ENCODE measurements at regions not wholly inside any gene's neighbourhood (a gene's known extent, or its start where the extent isn't known, plus 50 kb on each side); places are given as distances from the start of the nearest gene placed in this dataset.

DNA sequence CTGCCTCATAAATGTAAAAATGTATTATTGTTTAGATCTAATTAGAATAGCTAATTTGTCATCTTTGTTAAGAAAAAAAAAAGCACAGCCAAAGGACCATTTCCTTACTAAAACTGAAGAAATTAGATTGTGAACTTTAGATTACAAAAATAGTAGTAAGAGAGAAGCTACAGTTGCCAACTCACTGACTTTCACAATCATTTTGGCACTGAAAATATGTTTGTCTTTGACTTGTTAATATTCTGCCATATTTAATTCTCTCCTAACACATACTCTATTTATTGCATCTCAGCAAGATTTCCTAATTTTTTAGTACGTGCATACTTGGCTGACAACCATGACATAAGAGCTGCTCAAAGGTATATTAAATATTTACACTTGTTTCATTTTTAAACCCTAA is 297.1 kb downstream of the TUSC1 start:
- no peak for FAIRE-seq
- Histone ChIP-seq H2AFZ (ENCODE audit: control insufficient read depth, low read length) (no peak overlapping the region), H3K36me3 (ENCODE audit: control insufficient read depth in 2 of 2, extremely low read depth in 1 of 2, insufficient read depth in 2 of 2, low read length in 2 of 2) (no peaks in the 10 kb centered on the region), H3K4me2 (ENCODE audit: control insufficient read depth, extremely low read depth, insufficient read depth, low read depth, low read length) (no peak overlapping the region), H3K9me1 (ENCODE audit: control insufficient read depth, extremely low read depth, insufficient read depth, low read length) (no peaks in the 10 kb centered on the region), H3K4me1 (ENCODE audit: control insufficient read depth, extremely low read depth, insufficient read depth, low read length) (no peaks in the 10 kb centered on the region), H3K27ac (ENCODE audit: control insufficient read depth, insufficient read depth, low read length) (no peak overlapping the region), H3K4me3 (ENCODE audit: control insufficient read depth in 2 of 3, extremely low read depth in 1 of 3, insufficient read depth in 2 of 3, low read depth in 1 of 3, low read length in 3 of 3) (no peak overlapping the region), H4K20me1 (ENCODE audit: control insufficient read depth, extremely low read depth, insufficient read depth, low read length) (no peaks in the 10 kb centered on the region), H3K9me3 (ENCODE audit: control insufficient read depth, low read depth, low read length) (no peaks in the 10 kb centered on the region), H3K27me3 (ENCODE audit: control insufficient read depth, extremely low read depth, insufficient read depth, low read length) (no peaks in the 10 kb centered on the region), H3K9ac (ENCODE audit: control insufficient read depth, extremely low read depth, insufficient read depth, low read length) (no peak overlapping the region), H3K79me2 (ENCODE audit: control insufficient read depth, insufficient read depth, low read length) (no peaks in the 10 kb centered on the region)
- dilution Hi-C loops (cut with MboI; ENCODE audit: extremely low pct_ligation_motif_present, low sequenced_read_pairs), result no loop called here
- TF ChIP-seq, protein P1, sequence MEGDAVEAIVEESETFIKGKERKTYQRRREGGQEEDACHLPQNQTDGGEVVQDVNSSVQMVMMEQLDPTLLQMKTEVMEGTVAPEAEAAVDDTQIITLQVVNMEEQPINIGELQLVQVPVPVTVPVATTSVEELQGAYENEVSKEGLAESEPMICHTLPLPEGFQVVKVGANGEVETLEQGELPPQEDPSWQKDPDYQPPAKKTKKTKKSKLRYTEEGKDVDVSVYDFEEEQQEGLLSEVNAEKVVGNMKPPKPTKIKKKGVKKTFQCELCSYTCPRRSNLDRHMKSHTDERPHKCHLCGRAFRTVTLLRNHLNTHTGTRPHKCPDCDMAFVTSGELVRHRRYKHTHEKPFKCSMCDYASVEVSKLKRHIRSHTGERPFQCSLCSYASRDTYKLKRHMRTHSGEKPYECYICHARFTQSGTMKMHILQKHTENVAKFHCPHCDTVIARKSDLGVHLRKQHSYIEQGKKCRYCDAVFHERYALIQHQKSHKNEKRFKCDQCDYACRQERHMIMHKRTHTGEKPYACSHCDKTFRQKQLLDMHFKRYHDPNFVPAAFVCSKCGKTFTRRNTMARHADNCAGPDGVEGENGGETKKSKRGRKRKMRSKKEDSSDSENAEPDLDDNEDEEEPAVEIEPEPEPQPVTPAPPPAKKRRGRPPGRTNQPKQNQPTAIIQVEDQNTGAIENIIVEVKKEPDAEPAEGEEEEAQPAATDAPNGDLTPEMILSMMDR (optimal IDR thresholded peaks at IDR 0.05 in 1 of 3, IDR thresholded peaks at IDR 0.05 in 1 of 3, conservative IDR thresholded peaks at IDR 0.05 in 1 of 3; ENCODE audit: extremely low read depth in 1 of 3, insufficient read depth in 2 of 3, low read length in 3 of 3), result no peak
- TF ChIP-seq EZH2 (IDR thresholded peaks at IDR 0.05; ENCODE audit: low read length), result no peak
- DNase-seq (ENCODE audit: low read depth, low spot score), result no peak

- TF ChIP-seq EZH2 (IDR thresholded peaks at IDR 0.05; ENCODE audit: low read length), result no peak
- TF ChIP-seq, protein P1 (optimal IDR thresholded peaks at IDR 0.05 in 1 of 3, IDR thresholded peaks at IDR 0.05 in 1 of 3, conservative IDR thresholded peaks at IDR 0.05 in 1 of 3; ENCODE audit: extremely low read depth in 1 of 3, insufficient read depth in 2 of 3, low read length in 3 of 3), result no peak
These were observed 301.2 kb downstream of the TUSC1 start for GRCh38 chr9:25377039-25377438.

More at GRCh38 chr9:25377039-25377438, 301.2 kb downstream of the TUSC1 start:
- Histone ChIP-seq H2AFZ (ENCODE audit: control insufficient read depth, low read length) (no peak overlapping the region), H3K4me2 (ENCODE audit: control insufficient read depth, extremely low read depth, insufficient read depth, low read depth, low read length) (no peak overlapping the region), H3K27ac (ENCODE audit: control insufficient read depth, insufficient read depth, low read length) (no peak overlapping the region), H3K4me3 (ENCODE audit: control insufficient read depth in 2 of 3, extremely low read depth in 1 of 3, insufficient read depth in 2 of 3, low read depth in 1 of 3, low read length in 3 of 3) (no peak overlapping the region), H3K9me1 (ENCODE audit: control insufficient read depth, extremely low read depth, insufficient read depth, low read length) (no peaks in the 10 kb centered on the region), H3K9ac (ENCODE audit: control insufficient read depth, extremely low read depth, insufficient read depth, low read length) (no peak overlapping the region), H3K27me3 (ENCODE audit: control insufficient read depth, extremely low read depth, insufficient read depth, low read length) (no peaks in the 10 kb centered on the region), H3K79me2 (ENCODE audit: control insufficient read depth, insufficient read depth, low read length) (no peaks in the 10 kb centered on the region), H3K4me1 (ENCODE audit: control insufficient read depth, extremely low read depth, insufficient read depth, low read length) (no peaks in the 10 kb centered on the region), H3K9me3 (ENCODE audit: control insufficient read depth, low read depth, low read length) (no peaks in the 10 kb centered on the region), H4K20me1 (ENCODE audit: control insufficient read depth, extremely low read depth, insufficient read depth, low read length) (no peaks in the 10 kb centered on the region), H3K36me3 (ENCODE audit: control insufficient read depth in 2 of 2, extremely low read depth in 1 of 2, insufficient read depth in 2 of 2, low read length in 2 of 2) (no peaks in the 10 kb centered on the region)
- dilution Hi-C loops (cut with MboI; ENCODE audit: extremely low pct_ligation_motif_present, low sequenced_read_pairs), result no loop called here
- FAIRE-seq, result no peak
- DNase-seq (ENCODE audit: low read depth, low spot score), result no peak
